Right forelimb (tissue), 1 donor: ENCODE measurements at regions not wholly inside any gene's neighbourhood (a gene's known extent, or its start where the extent isn't known, plus 50 kb on each side); places are given as distances from the start of the nearest gene placed in this dataset.

Experiments
- DNase-seq: peaks from one replicate; pipeline ENCODE4 v3.0.0-alpha.2; 2018

DNA sequence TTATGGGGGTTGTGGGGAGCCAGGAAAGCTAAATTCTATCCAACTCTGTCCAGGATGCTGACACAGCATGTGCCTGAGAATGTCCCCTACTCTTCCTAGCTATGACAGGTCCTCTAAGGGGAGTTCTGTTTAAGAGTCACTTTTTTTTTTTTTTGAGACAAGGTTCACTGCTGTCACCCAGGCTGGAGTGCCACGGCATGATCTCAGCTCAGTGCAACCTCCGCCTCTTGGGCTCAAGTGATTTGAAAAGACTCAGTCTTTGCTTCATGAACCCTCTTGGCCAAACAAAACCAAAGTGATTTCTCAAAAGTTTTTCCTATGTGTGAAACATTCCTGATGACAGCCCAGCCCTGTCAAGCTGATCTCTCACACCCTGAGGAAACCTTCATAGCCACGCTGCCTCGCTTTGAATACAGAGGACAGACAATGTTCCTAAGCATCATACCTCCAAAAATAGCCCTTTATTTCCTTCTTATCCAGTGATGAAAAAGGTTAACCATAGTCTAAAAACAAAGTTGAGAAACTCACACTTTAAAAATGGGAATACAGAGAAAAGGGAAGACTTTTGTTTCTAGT lies 105.5 kb upstream of the PROK2 start:
- DNase-seq, result no peak

GRCh38 chr3:71887256-71887655 lies 102.3 kb upstream of the PROK2 start:
- DNase-seq, result no peak

DNA sequence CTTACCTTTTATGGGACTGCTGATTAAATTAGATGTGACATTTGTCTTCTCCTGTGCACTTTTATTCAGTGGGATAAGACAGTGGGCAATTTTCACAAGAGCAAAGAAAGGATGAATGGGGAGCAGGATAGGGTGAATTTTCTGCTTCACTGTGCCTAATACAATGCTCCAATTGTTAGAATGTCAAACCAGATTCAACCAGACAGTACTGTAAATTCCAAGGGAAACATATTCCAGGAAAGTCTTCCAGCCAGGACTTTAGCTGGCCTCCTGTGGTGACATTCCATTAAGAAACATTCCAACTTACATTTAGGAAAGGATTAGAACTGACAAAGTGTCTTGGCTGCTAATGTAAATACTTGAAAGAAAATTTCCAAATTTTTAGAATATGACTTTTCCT lies 100.1 kb upstream of the PROK2 start:
- DNase-seq, result no peak

- no peak for DNase-seq
These were observed 96.8 kb upstream of the PROK2 start for GRCh38 chr3:71881732-71882131.

DNA sequence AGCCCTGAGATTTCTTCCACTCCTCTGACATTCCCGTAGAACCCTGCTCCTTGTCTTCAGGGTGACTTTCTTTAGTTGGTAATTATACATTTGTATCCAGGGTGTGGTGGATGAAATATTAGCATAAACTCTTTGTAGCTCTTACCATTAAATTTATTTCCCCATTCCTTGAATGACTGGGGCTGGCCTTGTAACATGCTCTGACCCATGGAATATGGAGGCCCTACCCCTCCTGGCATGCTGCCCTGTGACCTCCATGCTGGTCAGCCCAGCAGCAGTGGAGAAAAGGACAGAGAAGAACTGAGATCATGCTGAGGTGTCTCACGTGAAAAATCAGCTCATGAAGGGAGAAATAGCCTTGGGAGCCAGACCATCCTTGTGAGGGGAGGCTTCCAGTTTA lies 96.1 kb upstream of the PROK2 start:
- DNase-seq, result no peak

DNA sequence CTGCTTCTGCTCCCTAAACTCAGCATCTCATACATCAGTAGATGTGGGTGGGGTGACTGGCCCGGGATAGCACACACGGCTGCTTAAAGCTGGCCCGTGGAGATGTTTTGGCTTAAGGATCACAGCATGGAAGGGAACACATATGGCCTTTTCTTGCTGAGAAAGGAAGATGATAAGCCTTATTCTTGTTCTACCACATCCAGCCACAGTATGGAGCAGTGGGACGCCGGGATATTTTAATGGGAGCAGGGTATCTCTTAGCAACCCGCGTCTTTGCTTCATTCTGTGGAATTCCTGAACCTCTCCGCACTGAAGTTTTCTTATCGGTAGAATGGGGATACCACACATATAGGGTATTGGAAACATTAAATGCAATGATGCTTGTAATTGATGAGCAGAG lies 94.1 kb upstream of the PROK2 start:
- DNase-seq, result no peak

GRCh38 chr3:71876135-71877105 lies 91.5 kb upstream of the PROK2 start:
- no peak for DNase-seq

GRCh38 chr3:71875461-71875947 lies 90.6 kb upstream of the PROK2 start:
- DNase-seq, result peak; percentile 86

DNA sequence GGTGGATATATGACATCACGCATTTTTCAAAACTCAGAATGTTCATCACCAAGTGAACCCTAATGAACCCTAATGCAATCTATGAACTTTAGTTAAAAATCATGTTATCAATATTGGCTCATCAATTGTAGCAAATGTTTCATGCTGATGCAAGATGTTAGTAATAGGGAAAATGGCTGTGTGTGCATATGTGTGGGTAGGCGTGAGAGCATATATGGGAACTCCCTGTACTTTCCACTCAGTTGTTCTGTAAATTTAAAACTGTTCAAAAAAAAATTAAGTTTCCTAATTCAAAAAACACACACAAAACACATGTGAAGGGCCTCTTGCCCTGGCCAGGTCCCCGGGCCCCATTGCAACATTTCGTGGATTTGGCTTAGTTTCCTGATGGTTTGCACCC lies 89.7 kb upstream of the PROK2 start:
- DNase-seq, result no peak

- DNase-seq, result no peak
These were observed 88.2 kb upstream of the PROK2 start for GRCh38 chr3:71873093-71873611.

- no peak for DNase-seq
These were observed 87.3 kb upstream of the PROK2 start for GRCh38 chr3:71872256-71872655.

DNA sequence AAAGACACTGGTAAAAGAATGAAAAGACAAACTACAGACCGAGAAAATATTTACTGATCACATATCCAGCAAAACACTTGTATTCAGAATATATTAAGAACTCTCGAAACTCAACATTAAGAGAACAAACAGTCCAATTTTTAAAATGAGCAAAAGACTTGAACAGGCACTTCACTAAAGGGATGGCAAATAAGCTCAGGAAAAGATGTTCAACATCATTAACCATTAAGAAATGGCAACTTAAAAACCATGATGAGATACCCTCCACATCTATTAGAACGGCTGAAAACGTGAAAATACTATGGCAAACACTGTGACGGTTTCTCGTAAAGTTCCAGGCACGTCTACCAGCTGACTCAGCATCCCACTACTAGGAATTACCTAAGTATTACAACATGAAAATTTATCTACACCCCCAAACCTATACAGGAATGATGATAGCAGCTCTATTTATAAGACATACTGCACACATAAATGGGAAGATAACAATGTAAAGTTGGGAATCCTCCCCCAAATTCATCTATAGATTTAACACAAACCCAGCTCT lies 86.1 kb upstream of the PROK2 start:
- DNase-seq, result no peak

DNA sequence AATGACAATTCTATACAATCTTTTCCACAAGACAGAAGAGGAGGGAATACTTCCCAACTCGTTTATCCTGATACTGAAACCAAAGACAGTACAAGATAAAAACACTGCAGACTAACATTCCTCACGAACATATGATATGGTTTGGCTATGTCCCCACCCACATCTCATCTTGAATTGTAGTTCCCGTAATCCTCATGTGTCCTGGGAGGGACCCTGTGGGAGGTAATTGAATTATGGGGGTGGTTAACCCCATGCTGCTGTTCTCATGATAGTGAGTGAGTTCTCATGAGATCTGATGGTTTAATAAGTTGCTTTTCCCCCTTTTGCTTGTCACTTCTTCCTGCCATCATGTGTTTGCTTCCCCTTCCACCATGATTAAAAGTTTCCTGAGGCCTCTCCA lies 83.9 kb upstream of the PROK2 start:
- no peak for DNase-seq

- DNase-seq, result no peak
These were observed 80.8 kb upstream of the PROK2 start for GRCh38 chr3:71865727-71866126.

DNA sequence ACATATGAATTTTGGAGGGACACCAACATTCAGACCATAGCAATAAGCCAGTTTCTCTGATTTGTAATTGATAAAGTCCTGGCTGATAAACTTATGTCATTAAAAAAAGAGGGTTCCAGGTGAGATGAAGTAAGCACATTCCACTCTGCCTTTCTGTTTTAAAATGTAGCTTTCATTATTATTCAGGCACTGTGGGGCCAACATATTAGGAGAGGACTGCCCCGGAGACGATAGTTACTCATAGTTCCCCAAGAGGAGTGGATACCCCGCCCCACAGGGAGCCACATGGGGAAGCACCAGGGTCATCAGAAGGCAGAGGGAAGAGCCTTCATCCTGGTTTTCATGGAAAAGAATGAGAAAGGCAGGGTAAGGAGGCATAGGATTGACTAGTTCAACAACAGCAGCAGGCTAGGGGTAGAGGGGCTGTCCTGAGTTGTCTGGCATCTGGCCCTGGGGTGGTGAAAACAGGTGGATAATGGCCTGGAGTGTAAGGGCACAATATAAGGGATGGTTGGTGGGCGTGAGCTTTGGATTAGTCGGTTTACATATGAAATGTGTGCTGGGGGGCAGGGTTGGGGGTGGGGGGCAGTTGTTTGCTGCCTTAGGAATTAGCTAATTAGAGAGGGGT lies 78.7 kb upstream of the PROK2 start:
- DNase-seq, result no peak

- no peak for DNase-seq
These were observed 77.6 kb upstream of the PROK2 start for GRCh38 chr3:71862371-71863140.

DNA sequence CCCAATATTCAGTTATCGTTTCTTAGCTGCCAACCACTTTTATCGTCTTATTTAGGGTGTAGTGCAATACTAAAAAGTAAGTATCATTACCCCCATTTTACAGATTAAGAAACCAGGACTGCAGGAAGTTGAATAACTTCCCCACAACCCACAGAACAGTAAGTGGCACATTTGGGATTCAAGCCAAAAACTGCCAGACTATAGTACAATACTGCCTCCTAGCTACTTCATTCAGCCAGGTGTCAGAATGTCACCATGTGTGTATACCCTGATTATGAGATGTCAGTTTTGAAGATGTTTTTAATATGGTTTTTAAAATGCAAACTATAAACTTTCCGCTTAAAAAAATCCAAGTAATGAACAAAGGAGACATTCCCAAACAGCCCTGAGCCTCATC lies 74.2 kb upstream of the PROK2 start:
- no peak for DNase-seq

GRCh38 chr3:71858503-71859122 lies 73.7 kb upstream of the PROK2 start:
- no peak for DNase-seq

- no peak for DNase-seq
These were observed 73.0 kb upstream of the PROK2 start for GRCh38 chr3:71857956-71858355.

GRCh38 chr3:71854706-71855105 lies 69.8 kb upstream of the PROK2 start:
- no peak for DNase-seq

DNA sequence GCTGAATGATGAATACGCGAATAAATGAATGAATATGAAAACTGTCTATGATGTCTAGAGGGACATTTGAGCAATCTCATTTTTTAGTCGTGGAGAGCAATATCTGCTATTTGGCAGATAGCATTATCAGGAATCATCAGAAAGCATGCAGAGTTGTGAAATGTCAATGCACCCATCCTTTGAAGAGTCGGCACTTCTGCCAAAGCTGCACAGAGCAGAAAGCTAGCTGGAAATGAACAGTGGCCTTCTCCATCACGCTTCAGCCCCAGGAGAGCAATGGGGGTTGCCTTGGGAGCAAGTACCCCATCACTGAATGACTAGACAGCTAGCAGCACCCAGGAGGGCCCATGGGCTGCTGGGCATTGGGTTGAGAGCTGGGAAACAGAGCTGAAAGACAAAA lies 69.1 kb upstream of the PROK2 start:
- DNase-seq, result no peak

DNA sequence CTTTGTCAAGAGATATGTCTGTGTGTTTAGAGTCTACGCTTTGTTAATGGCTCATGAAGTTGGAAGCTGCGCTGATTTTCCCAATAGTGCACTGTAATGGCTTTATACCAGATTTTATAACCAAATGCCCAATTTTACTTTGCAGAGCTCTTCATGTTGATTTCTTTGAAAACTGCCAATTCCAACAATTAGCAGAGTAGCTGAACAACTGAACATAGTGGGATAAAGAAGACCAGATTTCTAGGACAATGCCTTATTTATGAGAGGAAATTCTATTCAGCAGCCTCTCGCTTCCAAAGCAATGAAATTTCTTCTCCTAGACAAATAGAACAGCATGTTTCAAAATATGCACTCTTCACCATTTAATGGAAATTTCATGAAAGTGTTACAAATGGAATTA lies 66.9 kb upstream of the PROK2 start:
- no peak for DNase-seq
